Trophoblast cell (in vitro differentiated cells and primary cell): ENCODE measurements at regions not wholly inside any gene's neighbourhood (a gene's known extent, or its start where the extent isn't known, plus 50 kb on each side); places are given as distances from the start of the nearest gene placed in this dataset.

Source experiments
- DNase-seq, 2 donors: peaks; one replicate each; pipeline ENCODE4 v3.0.0-alpha.2; 2016
- H2AFZ ChIP-seq: 2 replicates; pipeline ENCODE4 v1.6.1; 2013; ENCODE audit warnings: low read length, moderate library complexity, mild to moderate bottlenecking; ENCODE audit not compliant: insufficient read depth, poor library complexity
- H2AK5ac ChIP-seq: 2 replicates; pipeline ENCODE4 v1.6.1; 2013; ENCODE audit warnings: mild to moderate bottlenecking, low read length
- H2BK120ac ChIP-seq: 2 replicates; pipeline ENCODE4 v1.6.1; 2013; ENCODE audit warnings: low read length, mild to moderate bottlenecking, moderate library complexity; ENCODE audit not compliant: insufficient read depth, poor library complexity
- H2BK12ac ChIP-seq: 2 replicates; pipeline ENCODE4 v1.6.1; 2013; ENCODE audit warnings: mild to moderate bottlenecking, low read length, moderate library complexity
- H2BK5ac ChIP-seq: 2 replicates; pipeline ENCODE4 v1.6.1; 2013; ENCODE audit warnings: low read length, low read depth, moderate library complexity, mild to moderate bottlenecking; ENCODE audit not compliant: poor library complexity
- H3K14ac ChIP-seq: 2 replicates; pipeline ENCODE4 v1.6.1; 2013; ENCODE audit warnings: mild to moderate bottlenecking, low read length
- H3K18ac ChIP-seq: 2 replicates; pipeline ENCODE4 v1.6.1; 2013; ENCODE audit warnings: mild to moderate bottlenecking, low read length
- H3K23ac ChIP-seq: 2 replicates; pipeline ENCODE4 v1.6.1; 2013; ENCODE audit warnings: low read length
- H3K27ac ChIP-seq: 2 replicates; pipeline ENCODE4 v1.5.1; 2013; ENCODE audit warnings: low read depth, mild to moderate bottlenecking, inconsistent platforms, low read length, moderate library complexity
- H3K27me3 ChIP-seq: 2 replicates; pipeline ENCODE4 v1.6.1; 2013; ENCODE audit warnings: inconsistent platforms, mild to moderate bottlenecking, low read length, moderate library complexity; ENCODE audit not compliant: insufficient read depth
- H3K36me3 ChIP-seq, 2 experiments: 1 replicate in 1 of 2; 2 replicates in 1 of 2; pipeline ENCODE4 v1.6.1; 2013; ENCODE audit warnings: low read length in 2 of 2, mild to moderate bottlenecking in 2 of 2, moderate library complexity in 1 of 2; ENCODE audit not compliant: insufficient read depth in 2 of 2, control insufficient read depth in 1 of 2
- H3K4ac ChIP-seq: 2 replicates; pipeline ENCODE4 v1.6.1; 2013; ENCODE audit warnings: low read depth, mild to moderate bottlenecking, low read length, moderate library complexity
- H3K4me1 ChIP-seq, 2 experiments: 1 replicate in 1 of 2; 2 replicates in 1 of 2; pipeline ENCODE4 v1.6.1; 2013; ENCODE audit warnings: low read length in 2 of 2, mild to moderate bottlenecking in 2 of 2, moderate library complexity in 1 of 2; ENCODE audit not compliant: insufficient read depth in 2 of 2, control insufficient read depth in 1 of 2
- H3K4me2 ChIP-seq: 2 replicates; pipeline ENCODE4 v1.6.1; 2013; ENCODE audit warnings: inconsistent platforms, mild to moderate bottlenecking, low read length, moderate library complexity
- H3K4me3 ChIP-seq: 2 replicates; pipeline ENCODE4 v1.5.1; 2013; ENCODE audit warnings: mild to moderate bottlenecking, low read depth, low read length, inconsistent platforms
- H3K79me1 ChIP-seq: one replicate; pipeline ENCODE4 v1.6.1; 2013; ENCODE audit warnings: low read length
- H3K79me2 ChIP-seq: 2 replicates; pipeline ENCODE4 v1.6.1; 2013; ENCODE audit warnings: low read length, mild to moderate bottlenecking; ENCODE audit not compliant: control insufficient read depth, insufficient read depth, poor library complexity
- H3K9ac ChIP-seq: 2 replicates; pipeline ENCODE4 v1.6.1; 2013; ENCODE audit warnings: mild to moderate bottlenecking, low read length
- H3K9me3 ChIP-seq: 2 replicates; pipeline ENCODE4 v1.6.1; 2013; ENCODE audit warnings: low read depth, mild to moderate bottlenecking, control low read depth, inconsistent platforms, low read length; ENCODE audit not compliant: insufficient read depth
- H4K12ac ChIP-seq: 2 replicates; pipeline ENCODE4 v1.6.1; 2013; ENCODE audit warnings: low read depth, mild to moderate bottlenecking, low read length, moderate library complexity
- H4K8ac ChIP-seq: 2 replicates; pipeline ENCODE4 v1.6.1; 2013; ENCODE audit warnings: low read depth, mild to moderate bottlenecking, low read length, moderate library complexity
- H4K91ac ChIP-seq: one replicate; pipeline ENCODE4 v1.6.1; 2013; ENCODE audit warnings: low read depth, mild to moderate bottlenecking, low read length, moderate library complexity
- WGBS: extraction: QIAGEN DNeasy Blood & Tissue Kit; methylation state at CpG from one replicate; pipeline ENCODE4 v1.1.7; 2013; ENCODE audit warnings: missing lambda C conversion rate; ENCODE audit not compliant: insufficient read length, insufficient coverage; ENCODE audit errors: extremely low coverage; 5-methylcytosine and 5-hydroxymethylcytosine counted together

DNA sequence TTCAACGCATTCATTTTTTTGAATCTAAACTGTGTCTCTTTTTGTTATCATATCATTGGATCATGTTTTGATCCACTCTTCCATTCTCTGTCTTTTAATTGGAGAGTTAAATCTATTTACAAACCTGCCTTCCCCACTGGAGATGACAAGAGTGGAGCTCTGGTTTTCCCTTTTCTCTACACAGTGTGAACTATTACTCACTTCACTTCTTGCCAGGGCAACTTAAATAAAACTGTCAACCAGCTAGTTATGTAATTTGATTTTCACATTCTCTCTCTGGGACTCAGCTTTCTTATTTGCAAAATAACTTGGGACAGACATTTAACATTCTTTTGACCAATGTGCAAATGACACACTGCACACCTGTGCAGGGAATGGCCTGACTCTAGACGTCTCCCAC lies 230.8 kb upstream of the CST7 start:
- Histone ChIP-seq H3K36me3 (no peaks in the 10 kb centered on the region), H2BK12ac (no peak overlapping the region), H3K79me1 (no peaks in the 10 kb centered on the region), H3K4me3 (no peak overlapping the region), H2BK5ac (no peak overlapping the region), H3K27me3 (no peaks in the 10 kb centered on the region), H2AFZ (no peak overlapping the region), H3K27ac (no peak overlapping the region), H3K9me3 (no peaks in the 10 kb centered on the region), H3K14ac (no peak overlapping the region), H3K79me2 (no peaks in the 10 kb centered on the region), H2AK5ac (no peak overlapping the region), H2BK120ac (no peak overlapping the region), H3K18ac (no peak overlapping the region), H3K23ac (no peak overlapping the region), H4K12ac (no peak overlapping the region), H3K9ac (no peak overlapping the region), H4K91ac (no peak overlapping the region), H4K8ac (no peak overlapping the region), H3K4ac (no peak overlapping the region), H3K4me1 (no peaks in the 10 kb centered on the region), H3K4me2 (no peak overlapping the region)
- no peak for DNase-seq
- no CpG with 5 or more reads among the region's 2 CpGs for WGBS

DNA sequence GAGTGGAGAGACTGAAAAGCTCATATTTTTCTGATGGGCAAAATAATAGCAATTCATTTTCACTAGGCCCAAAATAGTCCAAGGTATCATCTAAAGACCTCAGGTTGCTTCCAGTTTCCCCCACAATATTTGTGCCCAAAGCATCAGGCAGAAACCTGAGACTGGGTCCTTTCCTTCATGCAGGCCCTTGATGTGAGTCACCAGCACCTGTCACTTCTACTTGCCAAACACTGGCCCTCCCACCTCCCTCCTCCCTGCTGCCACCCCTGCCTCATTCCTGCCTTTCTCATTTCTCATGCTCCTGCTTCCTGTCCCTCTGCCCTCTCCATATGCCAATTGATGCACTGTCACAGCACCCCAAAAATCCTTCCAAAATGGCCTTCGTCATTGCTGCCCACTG lies 230.4 kb upstream of the CST7 start:
- no peak overlapping the region for H3K14ac ChIP-seq
- no peak overlapping the region for H2AK5ac ChIP-seq
- no peaks in the 10 kb centered on the region for H3K36me3 ChIP-seq
- H3K4me2 ChIP-seq, result no peak overlapping the region
- WGBS, result no CpG with 5 or more reads among the region's 1 CpG
- no peaks in the 10 kb centered on the region for H3K27me3 ChIP-seq
- no peak overlapping the region for H3K18ac ChIP-seq
- H3K4me1 ChIP-seq, result no peaks in the 10 kb centered on the region
- no peaks in the 10 kb centered on the region for H3K79me2 ChIP-seq
- H2BK12ac ChIP-seq, result no peak overlapping the region
- H3K4ac ChIP-seq, result no peak overlapping the region
- no peak overlapping the region for H4K91ac ChIP-seq
- H3K4me3 ChIP-seq, result no peak overlapping the region
- no peak overlapping the region for H2AFZ ChIP-seq
- no peak overlapping the region for H4K8ac ChIP-seq
- no peak overlapping the region for H2BK120ac ChIP-seq
- DNase-seq, result no peak
- H2BK5ac ChIP-seq, result no peak overlapping the region
- H3K9me3 ChIP-seq, result no peaks in the 10 kb centered on the region
- no peak overlapping the region for H3K23ac ChIP-seq
- H4K12ac ChIP-seq, result no peak overlapping the region
- no peak overlapping the region for H3K9ac ChIP-seq
- no peaks in the 10 kb centered on the region for H3K79me1 ChIP-seq
- H3K27ac ChIP-seq, result no peak overlapping the region

DNA sequence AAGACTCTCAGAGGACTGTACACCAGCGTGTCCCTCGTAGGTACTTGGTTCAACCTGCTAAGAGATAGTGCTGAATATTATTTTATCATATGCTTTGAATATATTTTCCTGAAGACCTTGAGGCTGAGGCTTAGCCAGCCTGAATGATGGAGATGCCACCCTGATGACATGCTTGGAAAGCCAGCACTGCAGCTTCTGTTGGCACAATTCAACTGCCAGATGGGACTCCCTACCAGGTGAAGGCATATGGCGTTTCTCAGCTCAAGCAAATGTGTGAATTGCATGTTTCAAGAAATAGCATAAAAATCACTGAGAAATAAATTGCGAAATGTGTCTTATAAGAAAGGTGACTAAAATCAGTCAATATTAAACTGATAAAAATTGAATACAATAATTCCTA lies 228.1 kb upstream of the CST7 start:
- Histone ChIP-seq H3K23ac (no peak overlapping the region), H3K4me2 (no peak overlapping the region), H4K8ac (no peak overlapping the region), H3K79me2 (no peaks in the 10 kb centered on the region), H4K91ac (no peak overlapping the region), H2BK12ac (no peak overlapping the region), H3K27ac (no peak overlapping the region), H3K4ac (no peak overlapping the region), H2BK120ac (no peak overlapping the region), H3K9me3 (no peaks in the 10 kb centered on the region), H3K79me1 (no peaks in the 10 kb centered on the region), H2AK5ac (no peak overlapping the region), H3K27me3 (no peaks in the 10 kb centered on the region), H3K36me3 (no peaks in the 10 kb centered on the region), H3K14ac (no peak overlapping the region), H2AFZ (no peak overlapping the region), H2BK5ac (no peak overlapping the region), H3K4me1 (no peaks in the 10 kb centered on the region), H3K4me3 (no peak overlapping the region), H4K12ac (no peak overlapping the region), H3K18ac (no peak overlapping the region), H3K9ac (no peak overlapping the region)
- no peak for DNase-seq
- no CpG with 5 or more reads among the region's 4 CpGs for WGBS

DNA sequence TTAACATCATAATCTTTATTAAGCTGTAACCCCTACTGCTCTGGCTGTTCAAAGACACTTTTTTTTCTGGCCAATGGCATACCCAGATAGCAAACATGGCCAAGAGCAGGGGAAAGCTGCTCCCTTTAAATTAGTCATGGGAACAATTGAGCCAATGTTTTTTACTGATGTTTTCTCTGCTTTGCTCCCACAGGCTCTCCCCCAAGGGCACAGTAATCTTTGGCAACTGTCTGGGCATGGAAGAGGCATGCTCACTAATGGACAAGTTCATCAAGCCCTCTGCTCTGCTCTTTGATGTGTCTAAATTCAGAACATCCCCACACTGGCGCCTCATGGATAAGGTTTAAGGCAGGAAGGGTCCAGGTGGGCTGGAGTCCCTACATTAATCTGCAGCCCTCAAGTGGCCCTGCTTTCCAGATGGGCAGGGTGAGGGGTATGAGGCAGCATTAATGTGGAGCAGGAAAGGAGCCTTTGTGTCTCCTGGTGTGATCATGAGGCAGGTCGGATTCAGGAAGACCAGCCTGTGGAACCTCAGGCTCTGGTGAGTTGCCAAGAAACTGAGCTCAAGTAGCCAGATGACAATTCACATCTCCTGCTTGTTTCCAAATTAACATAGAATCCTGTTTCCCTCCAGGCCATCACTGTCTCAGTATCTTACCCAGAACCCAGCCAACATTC lies 227.0 kb upstream of the CST7 start:
- Histone ChIP-seq H3K4ac (no peak overlapping the region), H2BK12ac (no peak overlapping the region), H3K36me3 (no peaks in the 10 kb centered on the region), H4K12ac (no peak overlapping the region), H3K4me2 (no peak overlapping the region), H3K9ac (no peak overlapping the region), H3K27me3 (no peaks in the 10 kb centered on the region), H4K8ac (no peak overlapping the region), H4K91ac (no peak overlapping the region), H2AFZ (no peak overlapping the region), H3K79me1 (no peaks in the 10 kb centered on the region), H3K4me3 (no peak overlapping the region), H3K23ac (no peak overlapping the region), H3K18ac (no peak overlapping the region), H3K14ac (no peak overlapping the region), H3K4me1 (no peaks in the 10 kb centered on the region), H2AK5ac (no peak overlapping the region), H2BK5ac (no peak overlapping the region), H3K9me3 (no peaks in the 10 kb centered on the region), H3K27ac (no peak overlapping the region), H2BK120ac (no peak overlapping the region), H3K79me2 (no peaks in the 10 kb centered on the region)
- no CpG with 5 or more reads among the region's 2 CpGs for WGBS
- DNase-seq, result no peak
